ENCODE measurements at regions not wholly inside any gene's neighbourhood (a gene's known extent, or its start where the extent isn't known, plus 50 kb on each side); places are given as distances from the start of the nearest gene placed in this dataset.
"Not testable (repeated sequence)": the region's sequence is repeated elsewhere in the genome, so short reads cannot be mapped to it uniquely, and the experiment has no call there.

DNA sequence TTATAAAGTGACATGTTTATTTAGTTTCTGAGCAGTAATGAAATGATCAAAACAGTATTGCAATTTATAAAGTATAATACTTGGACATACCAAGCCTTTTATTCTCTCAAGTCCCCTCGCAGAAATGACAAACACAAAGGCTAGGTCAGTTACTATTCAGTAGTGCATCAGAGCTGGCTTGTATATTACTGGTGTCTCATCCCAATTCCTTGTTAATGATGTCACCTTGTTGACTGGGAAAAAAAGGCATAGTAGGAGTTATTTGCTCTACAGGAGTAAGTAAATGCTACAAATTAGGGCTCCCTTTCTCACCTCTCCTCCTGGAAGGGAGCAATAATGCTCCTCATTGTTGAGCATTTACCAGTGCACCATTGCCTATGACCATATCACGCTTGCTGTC, 317.6 kb downstream of the CHL1 start:
- no peak for DNase-seq (ENCODE audit: low spot score in 2 of 2)
- FAIRE-seq, result no peak

DNA sequence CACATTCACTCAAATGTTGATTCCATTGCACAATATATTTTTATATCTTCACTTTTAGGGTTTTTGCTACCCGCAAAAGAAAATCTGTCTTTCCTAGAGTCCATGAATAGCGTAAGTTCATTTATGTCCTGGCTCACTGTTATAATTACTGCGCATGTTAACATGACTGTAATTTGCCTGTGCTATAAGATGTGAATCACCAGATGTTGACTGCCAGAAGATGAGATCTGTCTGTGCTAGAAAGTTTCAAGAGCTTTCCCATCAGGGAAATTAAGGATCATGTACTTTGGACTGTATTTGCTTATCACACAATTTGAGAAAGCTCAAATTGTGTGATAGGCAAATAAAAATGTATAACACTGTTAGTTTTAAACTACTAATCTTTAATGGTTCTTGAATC, 322.5 kb downstream of the CHL1 start:
- FAIRE-seq, result no peak
- no peak for DNase-seq (ENCODE audit: low spot score in 2 of 2)

DNA sequence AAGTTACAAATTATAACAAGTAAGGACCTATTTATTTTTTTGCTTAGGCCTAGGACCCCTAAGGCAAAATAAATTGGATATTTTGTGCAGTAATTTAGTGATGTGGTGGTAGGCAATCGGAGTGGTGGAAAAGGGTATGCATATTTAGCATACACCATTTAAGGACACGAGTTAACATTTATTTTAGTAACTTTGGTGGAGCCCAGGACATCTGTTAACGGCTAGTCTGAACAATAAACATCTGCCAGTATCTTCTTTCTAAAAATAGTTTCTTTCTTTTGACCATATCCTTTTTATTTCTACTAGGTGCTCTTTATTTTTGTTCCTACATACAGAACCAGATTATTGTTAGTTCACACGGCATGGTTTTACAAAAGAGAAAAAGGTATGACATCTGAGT, 326.3 kb downstream of the CHL1 start:
- no peak for FAIRE-seq

DNA sequence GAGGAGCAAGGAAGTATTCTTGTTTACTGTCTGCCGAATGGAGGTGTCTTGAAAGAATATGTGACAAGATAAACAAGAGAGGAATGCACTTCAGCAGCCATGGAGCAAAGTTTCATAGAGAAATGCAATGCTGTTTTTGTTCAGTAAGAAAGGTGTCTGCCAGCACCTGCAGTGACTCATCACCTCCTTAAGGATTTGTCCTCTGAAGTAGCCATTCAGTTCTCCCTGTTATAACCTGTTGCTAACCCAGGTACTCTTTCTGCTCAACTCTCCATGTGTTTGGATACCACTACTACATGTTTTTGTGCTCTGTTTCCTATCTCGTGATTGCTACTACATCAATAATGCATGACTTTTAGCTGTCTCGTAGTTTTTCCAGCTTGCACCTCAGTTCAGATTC, 328.9 kb downstream of the CHL1 start:
- DNase-seq (ENCODE audit: low spot score in 2 of 2), result no peak
- no peak for FAIRE-seq

More for the DNA sequence above, 326.3 kb downstream of the CHL1 start:
- no peak for DNase-seq (ENCODE audit: low spot score in 2 of 2)

DNA sequence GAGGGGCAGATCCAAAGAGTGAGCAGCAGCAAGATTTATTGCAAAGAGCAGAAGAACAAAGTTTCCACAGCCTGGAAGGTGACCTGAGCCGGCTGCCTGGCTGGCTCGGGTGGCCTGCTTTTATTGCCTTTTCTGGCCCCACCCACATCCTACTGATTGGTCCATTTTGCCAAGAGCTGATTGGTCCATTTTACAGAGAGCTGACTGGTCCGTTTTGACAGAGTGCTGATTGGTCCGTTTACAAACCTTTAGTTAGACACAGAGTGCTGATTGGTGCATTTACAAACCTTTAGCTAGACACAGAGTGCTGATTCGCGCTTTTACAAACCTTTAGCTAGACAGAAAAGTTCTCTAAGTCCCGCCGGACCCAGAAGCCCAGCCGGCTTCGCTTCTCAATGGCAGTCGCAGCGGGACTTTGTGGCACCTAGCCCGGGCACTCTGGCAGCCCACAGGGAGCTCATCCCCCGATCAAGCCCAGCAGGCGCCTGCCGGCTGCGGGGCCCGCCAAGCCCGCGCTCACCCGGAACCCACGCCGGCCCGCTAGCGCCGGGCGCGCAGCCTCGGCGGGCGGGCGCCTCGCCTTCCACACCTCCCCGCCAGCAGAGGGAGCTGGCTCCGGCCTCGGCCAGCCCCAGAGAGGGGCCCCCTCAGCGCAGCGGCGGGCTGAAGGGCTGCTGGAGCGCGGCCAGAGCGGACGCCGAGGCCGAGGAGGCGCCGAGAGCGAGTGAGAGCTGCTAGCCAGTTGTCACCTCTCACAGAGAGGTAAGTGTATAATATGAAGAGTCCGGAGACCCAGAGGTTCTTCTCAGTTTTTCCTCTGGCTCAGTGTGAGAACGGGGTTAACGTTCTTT, 339.2 kb downstream of the CHL1 start:
- DNase-seq (ENCODE audit: low spot score in 2 of 2), result no peak
- no peak for FAIRE-seq

DNA sequence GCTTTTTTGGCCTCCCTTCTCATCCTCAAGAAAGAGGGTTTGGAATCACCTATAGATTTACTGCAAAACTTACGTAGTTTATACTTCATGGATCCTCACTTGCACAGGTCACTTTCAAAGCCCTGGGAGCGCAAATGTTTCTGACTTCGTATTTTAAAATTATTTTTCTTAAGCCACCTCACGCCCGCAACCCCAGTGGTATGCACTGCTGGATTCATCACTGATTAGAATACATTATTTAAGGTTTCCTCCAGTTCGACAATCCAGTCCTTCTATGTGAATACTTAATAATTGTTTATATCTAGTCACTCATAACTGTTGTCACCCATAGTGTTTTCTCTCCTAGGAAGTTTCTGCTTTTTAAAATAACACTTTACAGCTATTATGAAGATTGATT, 339.9 kb downstream of the CHL1 start:
- FAIRE-seq (no peak), DNase-seq (ENCODE audit: low spot score in 2 of 2) (no peak)

DNA sequence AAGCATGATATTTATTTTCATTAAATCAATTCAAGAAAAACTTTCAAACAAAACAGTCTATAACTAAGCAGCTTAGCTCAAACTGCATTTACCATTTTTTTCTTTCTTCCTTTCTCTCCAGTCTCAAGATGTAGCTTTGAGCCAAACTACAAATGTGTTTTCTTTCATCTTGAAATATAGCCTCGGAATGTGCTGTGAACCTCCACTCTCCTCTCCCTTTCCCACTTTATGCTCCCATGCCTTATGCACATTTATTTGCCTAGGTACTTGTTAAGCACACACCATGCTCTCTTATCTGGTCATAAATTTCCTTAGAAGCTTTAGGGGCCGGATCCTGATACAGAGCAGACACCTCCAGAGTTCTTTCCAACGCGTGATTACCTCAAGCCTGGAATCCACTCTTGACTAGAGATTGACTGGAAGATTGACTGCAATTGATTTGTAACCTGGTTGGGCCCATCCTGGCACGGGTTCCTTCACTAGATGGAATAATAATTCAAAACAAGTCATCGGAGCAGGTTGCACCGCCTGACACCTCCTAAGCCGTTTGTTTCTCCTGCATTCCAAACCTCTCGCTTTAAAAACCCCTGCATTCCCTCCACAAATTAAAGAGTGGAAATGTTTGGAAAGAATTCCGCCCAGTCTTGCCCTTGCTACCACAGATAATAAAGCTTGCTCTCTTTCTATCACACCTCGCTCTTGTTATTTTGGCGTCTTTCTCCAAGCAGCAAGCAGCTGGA, 344.7 kb downstream of the CHL1 start:
- no peak for DNase-seq (ENCODE audit: low spot score in 2 of 2)

DNA sequence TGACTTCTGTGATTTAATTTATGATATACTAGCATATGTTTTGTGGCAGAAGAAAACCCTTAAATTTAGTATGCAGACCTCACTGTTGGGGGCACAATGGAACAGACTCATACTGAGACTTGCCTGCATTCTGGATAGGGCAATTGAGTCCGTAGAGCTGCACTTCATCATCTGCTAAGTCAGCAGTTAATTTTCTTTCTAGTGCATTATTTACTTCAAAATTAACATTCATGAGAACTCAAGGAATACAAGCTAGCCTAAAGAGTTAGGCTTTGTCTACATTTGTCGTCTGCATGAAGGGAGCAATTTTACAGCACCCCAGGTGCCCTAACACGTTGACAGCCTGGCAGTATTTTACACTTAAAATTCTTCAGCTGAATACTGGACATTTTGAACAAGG, 345.5 kb downstream of the CHL1 start:
- FAIRE-seq (no peak), DNase-seq (ENCODE audit: low spot score in 2 of 2) (no peak)

More for the DNA sequence above, 344.7 kb downstream of the CHL1 start:
- FAIRE-seq, result no peak

DNA sequence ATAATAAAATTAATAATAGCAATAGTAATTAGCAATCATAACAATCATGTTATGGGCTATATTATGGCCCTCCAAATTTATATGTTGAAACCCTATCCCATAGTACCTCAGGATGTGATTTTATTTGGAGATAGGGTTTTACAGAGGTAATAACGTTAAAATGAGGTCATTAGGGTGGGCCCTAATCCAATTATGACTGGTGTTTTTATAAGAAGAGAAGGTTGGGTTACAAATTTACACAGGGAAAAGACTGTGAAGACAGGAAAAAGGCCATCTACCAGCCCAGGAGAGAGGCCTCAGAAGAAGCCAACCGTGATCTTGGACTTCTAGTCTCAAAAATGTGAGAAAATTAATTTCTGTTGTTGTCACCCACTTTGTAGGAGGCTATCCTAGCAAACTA, 353.1 kb downstream of the CHL1 start:
- FAIRE-seq, result no peak
- no peak for DNase-seq (ENCODE audit: low spot score in 2 of 2)

DNA sequence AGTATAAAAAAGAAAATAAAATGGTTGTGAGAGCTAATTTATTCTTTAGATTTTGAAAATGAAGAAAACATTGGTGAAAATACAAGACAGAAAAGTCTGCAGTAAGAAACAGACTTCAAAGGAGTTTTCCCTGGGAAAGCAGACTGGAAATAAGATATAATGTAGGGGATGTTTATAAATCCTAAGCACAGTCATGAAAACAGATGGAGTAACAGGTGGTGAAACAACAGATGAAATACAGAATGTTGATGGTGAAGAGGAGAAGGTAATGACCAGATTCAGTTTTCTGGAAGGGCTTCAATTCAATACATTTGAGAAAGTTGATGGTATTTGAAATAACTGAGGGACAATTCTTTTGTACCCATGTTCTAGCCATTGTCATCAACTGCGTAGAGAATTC, 353.9 kb downstream of the CHL1 start:
- DNase-seq (ENCODE audit: low spot score in 2 of 2) (no peak), FAIRE-seq (no peak)

DNA sequence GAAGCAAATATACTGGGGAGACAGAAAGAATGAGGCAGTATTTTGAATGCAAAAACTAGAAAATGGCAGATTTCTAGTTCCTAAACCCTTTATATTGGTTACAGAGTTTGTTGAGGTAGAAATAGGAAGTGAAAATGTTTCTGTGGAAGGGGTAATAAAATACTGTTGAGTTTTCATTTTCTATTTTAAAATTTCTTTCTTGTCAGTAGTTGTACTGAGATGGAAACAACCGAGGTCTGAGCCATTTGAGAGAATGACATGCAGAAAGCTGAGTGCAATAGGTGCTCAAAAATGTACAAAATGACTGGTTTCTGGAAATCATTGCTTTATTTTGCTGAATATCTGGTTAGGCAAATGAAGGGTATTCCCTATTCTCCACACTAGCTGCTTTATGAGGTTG, 361.4 kb downstream of the CHL1 start:
- DNase-seq (ENCODE audit: low spot score in 2 of 2) (no peak), FAIRE-seq (no peak)

DNA sequence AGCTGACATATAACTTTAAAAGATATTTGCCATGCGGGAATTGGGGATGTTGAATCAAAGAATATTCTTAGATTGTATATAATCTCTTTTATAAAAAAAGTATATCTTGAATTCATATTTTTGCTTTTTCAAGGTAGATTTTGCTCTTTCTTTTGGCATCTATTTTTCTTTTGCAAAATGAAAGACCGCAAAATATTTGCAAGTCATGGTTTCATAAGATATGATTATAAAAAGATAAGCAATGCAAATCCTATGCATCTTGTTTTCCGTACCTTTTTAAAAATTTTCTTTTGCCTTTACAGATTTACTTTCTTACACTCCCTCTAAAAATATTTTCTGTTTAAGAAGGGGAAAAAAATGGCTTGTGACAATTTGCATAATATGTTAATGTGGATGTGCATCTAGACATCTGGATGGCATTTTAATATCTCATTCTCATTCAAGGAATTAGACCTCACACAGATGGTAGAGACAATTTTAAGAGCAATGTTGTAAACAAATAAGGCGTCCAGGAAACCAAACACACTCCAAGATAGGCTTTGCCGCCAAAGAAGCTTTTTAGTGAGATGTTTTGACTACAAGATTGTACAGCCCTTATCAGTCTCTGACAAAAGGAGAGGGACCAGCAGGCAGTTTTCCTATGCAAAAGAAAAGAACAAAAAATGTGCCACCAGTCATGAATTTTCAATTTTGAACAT, 371.1 kb downstream of the CHL1 start:
- DNase-seq (ENCODE audit: low spot score in 2 of 2) (no peak), FAIRE-seq (no peak)

DNA sequence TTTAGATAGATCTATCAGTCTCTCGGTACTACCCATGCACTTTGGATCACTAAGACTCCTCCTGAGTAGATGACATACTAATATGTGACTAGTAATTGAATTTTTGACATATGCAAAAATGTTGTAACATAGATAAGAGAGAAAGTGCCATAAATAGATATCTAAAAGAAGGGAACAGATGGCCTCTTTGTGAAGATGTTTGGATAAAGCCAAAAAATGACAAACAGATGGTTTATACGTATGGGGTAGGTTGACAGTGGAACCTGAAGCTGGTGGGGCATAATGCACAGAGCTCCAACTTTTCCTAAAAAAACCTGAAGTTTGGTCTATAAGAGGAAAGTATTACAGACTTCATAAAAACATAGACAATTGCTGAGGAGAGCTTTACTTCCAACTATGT, 383.0 kb downstream of the CHL1 start:
- not testable (repeated sequence) for FAIRE-seq; DNase-seq (ENCODE audit: low spot score in 2 of 2)

DNA sequence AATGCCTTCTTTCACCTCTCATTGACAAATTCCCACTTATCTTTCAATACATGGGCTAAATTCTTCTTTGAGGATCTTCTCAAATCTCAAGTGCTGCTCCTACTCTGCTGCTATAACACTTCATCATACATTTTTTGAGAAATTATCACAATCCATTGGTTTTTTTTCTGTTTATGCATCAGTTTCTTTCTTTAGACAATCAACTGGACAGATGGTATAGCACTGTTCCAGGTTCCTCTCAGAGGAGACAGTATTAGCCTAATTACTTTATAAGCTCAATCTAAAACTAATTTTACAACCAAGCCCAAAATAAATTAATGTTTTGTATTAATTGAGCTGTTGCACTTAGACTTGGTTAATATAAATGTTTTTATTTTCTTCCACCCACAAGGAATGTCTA, 392.5 kb downstream of the CHL1 start:
- not testable (repeated sequence) for DNase-seq (ENCODE audit: low spot score in 2 of 2); FAIRE-seq

DNA sequence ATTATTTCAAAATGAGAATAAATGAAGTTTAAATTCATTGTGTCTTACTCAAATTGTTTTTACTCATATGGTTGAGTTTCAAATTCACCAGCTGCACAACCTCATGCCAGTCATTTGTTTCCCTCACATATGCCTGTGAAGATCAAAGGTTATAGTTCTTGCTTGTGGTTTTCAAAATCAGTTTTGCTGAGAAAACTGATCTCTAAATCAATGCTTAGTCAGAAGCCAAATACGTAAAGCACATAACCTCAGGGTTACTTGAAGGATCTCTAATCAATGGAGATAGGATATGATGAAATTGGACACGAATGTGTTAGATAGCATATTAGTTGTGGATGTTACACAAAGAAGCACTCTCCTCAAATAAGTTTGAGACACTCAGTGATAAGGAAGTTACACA, 400.7 kb downstream of the CHL1 start:
- not testable (repeated sequence) for FAIRE-seq; DNase-seq (ENCODE audit: low spot score in 2 of 2)

DNA sequence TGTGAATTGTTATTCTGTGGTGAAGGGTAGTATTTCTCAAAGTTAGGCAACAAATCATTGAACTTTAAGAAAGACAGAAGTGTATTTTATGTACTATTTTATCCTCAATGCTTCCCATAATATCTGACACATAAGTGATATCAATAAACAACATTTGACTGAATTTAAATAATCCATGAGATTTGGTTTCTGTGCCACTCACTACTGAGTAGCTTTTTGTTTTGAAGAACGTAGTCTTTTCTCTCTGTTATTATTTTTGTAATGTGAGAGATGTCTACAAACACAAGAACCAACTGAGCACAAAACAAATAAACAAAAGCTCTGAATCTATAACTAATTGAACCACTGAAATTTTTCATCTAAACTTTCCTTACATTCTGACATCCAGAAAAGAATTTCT, 401.2 kb downstream of the CHL1 start:
- not testable (repeated sequence) for DNase-seq (ENCODE audit: low spot score in 2 of 2); FAIRE-seq

DNA sequence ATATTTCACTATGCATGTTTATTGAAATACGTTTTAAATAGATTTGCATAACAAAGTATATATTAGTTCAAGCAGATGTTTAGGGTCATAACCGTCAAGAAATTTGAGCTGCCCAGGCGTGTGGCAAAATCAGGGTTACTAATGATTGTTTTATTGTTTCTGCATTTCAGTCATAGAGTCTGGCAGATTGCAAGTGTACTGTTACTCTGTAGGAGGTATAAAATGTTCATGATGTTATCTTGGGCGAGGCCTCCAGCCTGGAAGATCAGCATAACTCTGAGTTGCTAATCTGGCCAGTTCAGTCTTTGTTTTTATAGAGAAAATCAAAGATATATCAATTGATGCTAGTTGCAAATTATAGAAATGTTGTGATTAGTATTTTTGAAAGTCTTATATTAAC, 410.9 kb downstream of the CHL1 start:
- FAIRE-seq; DNase-seq (ENCODE audit: low spot score in 2 of 2): not testable (repeated sequence)

DNA sequence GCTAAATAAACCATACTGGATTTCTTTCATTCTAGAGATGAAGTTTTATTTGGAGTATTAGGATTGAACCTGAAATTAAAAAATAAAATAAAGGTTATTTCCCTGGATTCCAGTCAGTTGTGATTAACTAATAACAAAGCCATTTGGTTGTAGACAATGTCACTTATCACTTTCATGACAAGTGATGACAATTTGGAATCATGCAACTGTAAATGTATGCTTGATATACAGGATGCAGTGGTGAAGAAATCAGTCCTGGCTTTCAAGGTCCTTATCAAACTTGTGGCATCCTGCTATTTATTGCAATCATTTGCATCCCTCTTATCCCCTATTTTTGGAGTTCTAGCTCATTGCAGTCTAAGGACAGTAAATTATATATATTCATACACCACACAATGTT, 425.2 kb downstream of the CHL1 start:
- FAIRE-seq, result no peak
- DNase-seq (ENCODE audit: low spot score in 2 of 2), result no peak

DNA sequence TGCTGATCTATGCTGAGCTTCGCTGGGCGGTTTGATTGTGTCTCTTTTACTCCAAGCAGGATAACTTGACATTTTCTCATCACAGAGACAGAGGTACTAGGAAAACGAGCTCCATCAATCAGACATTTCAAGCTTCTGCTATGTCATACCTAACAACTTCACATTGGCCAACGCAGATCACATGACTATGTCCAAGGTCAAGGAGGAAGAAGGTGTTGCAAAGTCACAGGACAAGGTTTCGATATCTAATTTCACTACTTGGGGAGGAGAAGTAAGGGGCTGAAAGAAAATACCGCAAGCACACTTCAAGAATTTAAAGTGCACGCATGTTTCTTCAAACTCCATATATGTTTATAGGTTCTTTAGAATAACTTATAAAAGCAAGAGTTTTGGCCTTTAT, 425.8 kb downstream of the CHL1 start:
- no peak for FAIRE-seq

DNA sequence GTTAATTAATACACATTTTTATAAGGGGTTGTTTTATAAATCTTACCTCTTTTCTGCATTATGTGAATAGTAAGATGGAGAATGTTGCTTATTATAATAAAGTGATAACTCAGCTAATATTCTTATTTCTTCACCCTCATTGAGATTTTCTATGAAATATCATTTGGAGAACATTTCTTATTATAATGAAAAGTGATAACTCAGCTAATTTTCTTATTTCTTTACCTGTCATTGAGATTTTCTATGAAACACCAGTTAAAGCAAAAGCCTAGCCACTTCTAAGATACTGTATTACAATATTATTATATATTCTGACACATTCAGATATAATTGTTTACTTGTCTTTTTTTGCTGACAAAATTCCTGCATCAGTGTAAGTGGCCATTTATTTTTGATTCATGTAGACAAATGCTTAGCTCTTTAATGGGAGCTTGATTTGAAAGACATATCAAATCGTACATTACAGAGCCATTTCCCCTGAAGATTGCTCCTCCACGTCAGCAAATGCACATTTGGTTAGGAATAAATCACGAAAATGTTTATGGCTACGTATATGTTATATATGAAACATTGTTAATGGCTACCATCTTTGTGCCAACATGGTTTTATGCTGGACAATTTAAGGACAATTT, 427.5 kb downstream of the CHL1 start:
- no peak for FAIRE-seq
- no peak for DNase-seq (ENCODE audit: low spot score in 2 of 2)

More for the DNA sequence above, 425.8 kb downstream of the CHL1 start:
- DNase-seq (ENCODE audit: low spot score in 2 of 2), result no peak
